Liver (tissue), 3 donors: ENCODE measurements at regions not wholly inside any gene's neighbourhood (a gene's known extent, or its start where the extent isn't known, plus 50 kb on each side); places are given as distances from the start of the nearest gene placed in this dataset.

Experiments
- FOXA1 ChIP-seq: IDR thresholded peaks from 2 replicates; pipeline ENCODE4 v1.6.1; 2016; ENCODE audit warnings: antibody characterized with exemption
- FOXA2 ChIP-seq: IDR thresholded peaks from 2 replicates; pipeline ENCODE4 v1.6.1; 2016; ENCODE audit warnings: antibody characterized with exemption
- JUND ChIP-seq, 2 donors: IDR thresholded peaks; 2 replicates each; pipeline ENCODE4 v1.6.1; 2016; ENCODE audit warnings: antibody characterized with exemption in 2 of 2
- RAD21 ChIP-seq, 2 donors: IDR thresholded peaks; 2 replicates each; pipeline ENCODE4 v1.6.1; 2016; ENCODE audit warnings: antibody characterized with exemption in 2 of 2, mild to moderate bottlenecking in 2 of 2
- SP1 ChIP-seq: IDR thresholded peaks from 2 replicates; pipeline ENCODE4 v1.6.1; 2018; ENCODE audit warnings: antibody characterized with exemption, mild to moderate bottlenecking
- TAF1 ChIP-seq: conservative IDR thresholded peaks from 2 replicates; pipeline ENCODE4 v1.6.1; 2016; ENCODE audit warnings: antibody characterized with exemption, mild to moderate bottlenecking
- YY1 ChIP-seq: IDR thresholded peaks from 2 replicates; pipeline ENCODE4 v1.6.1; 2016; ENCODE audit warnings: antibody characterized with exemption, mild to moderate bottlenecking
- ZBTB33 ChIP-seq: IDR thresholded peaks from 2 replicates; pipeline ENCODE4 v1.6.1; 2016; ENCODE audit warnings: antibody characterized with exemption
- TF ChIP-seq, protein P1 (sequence below): fragments of 150-350 bp; IDR thresholded peaks from 2 replicates; pipeline ENCODE4 v1.5.1; 2017; ENCODE audit warnings: improper control_type of control experiment, low read depth, low read length; ENCODE audit not compliant: missing input control
- TF ChIP-seq, protein P2 (sequence below): IDR thresholded peaks from 2 replicates; pipeline ENCODE4 v1.6.1; 2016; ENCODE audit warnings: antibody characterized with exemption, mild to moderate bottlenecking
- donor health status: healthy.
- donor health status: healthy.

GRCh38 chr9:103894184-103894583, 199.9 kb upstream of the SMC2 start:
- TF ChIP-seq FOXA2 (no peak), SP1 (no peak), YY1 (no peak), ZBTB33 (no peak), JUND (IDR thresholded peaks at IDR 0.05) (no peak), FOXA1 (no peak), RAD21 (IDR thresholded peaks at IDR 0.05) (no peak), TAF1 (no peak)
- TF ChIP-seq, protein P1, sequence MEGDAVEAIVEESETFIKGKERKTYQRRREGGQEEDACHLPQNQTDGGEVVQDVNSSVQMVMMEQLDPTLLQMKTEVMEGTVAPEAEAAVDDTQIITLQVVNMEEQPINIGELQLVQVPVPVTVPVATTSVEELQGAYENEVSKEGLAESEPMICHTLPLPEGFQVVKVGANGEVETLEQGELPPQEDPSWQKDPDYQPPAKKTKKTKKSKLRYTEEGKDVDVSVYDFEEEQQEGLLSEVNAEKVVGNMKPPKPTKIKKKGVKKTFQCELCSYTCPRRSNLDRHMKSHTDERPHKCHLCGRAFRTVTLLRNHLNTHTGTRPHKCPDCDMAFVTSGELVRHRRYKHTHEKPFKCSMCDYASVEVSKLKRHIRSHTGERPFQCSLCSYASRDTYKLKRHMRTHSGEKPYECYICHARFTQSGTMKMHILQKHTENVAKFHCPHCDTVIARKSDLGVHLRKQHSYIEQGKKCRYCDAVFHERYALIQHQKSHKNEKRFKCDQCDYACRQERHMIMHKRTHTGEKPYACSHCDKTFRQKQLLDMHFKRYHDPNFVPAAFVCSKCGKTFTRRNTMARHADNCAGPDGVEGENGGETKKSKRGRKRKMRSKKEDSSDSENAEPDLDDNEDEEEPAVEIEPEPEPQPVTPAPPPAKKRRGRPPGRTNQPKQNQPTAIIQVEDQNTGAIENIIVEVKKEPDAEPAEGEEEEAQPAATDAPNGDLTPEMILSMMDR: no peak
- TF ChIP-seq, protein P2, sequence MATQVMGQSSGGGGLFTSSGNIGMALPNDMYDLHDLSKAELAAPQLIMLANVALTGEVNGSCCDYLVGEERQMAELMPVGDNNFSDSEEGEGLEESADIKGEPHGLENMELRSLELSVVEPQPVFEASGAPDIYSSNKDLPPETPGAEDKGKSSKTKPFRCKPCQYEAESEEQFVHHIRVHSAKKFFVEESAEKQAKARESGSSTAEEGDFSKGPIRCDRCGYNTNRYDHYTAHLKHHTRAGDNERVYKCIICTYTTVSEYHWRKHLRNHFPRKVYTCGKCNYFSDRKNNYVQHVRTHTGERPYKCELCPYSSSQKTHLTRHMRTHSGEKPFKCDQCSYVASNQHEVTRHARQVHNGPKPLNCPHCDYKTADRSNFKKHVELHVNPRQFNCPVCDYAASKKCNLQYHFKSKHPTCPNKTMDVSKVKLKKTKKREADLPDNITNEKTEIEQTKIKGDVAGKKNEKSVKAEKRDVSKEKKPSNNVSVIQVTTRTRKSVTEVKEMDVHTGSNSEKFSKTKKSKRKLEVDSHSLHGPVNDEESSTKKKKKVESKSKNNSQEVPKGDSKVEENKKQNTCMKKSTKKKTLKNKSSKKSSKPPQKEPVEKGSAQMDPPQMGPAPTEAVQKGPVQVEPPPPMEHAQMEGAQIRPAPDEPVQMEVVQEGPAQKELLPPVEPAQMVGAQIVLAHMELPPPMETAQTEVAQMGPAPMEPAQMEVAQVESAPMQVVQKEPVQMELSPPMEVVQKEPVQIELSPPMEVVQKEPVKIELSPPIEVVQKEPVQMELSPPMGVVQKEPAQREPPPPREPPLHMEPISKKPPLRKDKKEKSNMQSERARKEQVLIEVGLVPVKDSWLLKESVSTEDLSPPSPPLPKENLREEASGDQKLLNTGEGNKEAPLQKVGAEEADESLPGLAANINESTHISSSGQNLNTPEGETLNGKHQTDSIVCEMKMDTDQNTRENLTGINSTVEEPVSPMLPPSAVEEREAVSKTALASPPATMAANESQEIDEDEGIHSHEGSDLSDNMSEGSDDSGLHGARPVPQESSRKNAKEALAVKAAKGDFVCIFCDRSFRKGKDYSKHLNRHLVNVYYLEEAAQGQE: no peak
